ENCODE measurements at regions not wholly inside any gene's neighbourhood (a gene's known extent, or its start where the extent isn't known, plus 50 kb on each side); places are given as distances from the start of the nearest gene placed in this dataset.

GRCh38 chr6:69594405-69594804 is 202.4 kb downstream of the LMBRD1 start:
- Histone ChIP-seq H3K36me3 (ENCODE audit: insufficient read depth, low read length) (no peaks in the 10 kb centered on the region), H3K9me3 (ENCODE audit: low read length) (no peaks in the 10 kb centered on the region), H4K20me1 (ENCODE audit: insufficient read depth, low read length) (no peaks in the 10 kb centered on the region), H3K9me2 (ENCODE audit: insufficient read depth, low read length) (no peaks in the 10 kb centered on the region), H3K4me2 (ENCODE audit: low read length) (no peak overlapping the region), H3K79me2 (ENCODE audit: insufficient read depth, low read depth, low read length) (no peaks in the 10 kb centered on the region), H3K27ac (ENCODE audit: low read depth, low read length, poor library complexity, severe bottlenecking) (no peak overlapping the region), H3K4me3 (ENCODE audit: low read depth, low read length, poor library complexity, severe bottlenecking) (no peak overlapping the region), H3K4me1 (ENCODE audit: insufficient read depth, low read length, poor library complexity, severe bottlenecking) (no peaks in the 10 kb centered on the region), H2AFZ (ENCODE audit: low read length) (no peak overlapping the region)
- DNase-seq (ENCODE audit: low spot score), result no peak
- intact Hi-C loops (cut with micrococcal nuclease; ENCODE audit: unreplicated experiment), result no loop called here
- ChIA-PET CTCF (ENCODE audit: unreplicated experiment) (no interaction called here), POLR2A (no interaction called here)
- no peak for TF ChIP-seq CTCF (conservative IDR thresholded peaks at IDR 0.05; ENCODE audit: low read length)
- no peak for TF ChIP-seq EZH2phosphoT487 (IDR thresholded peaks at IDR 0.05; ENCODE audit: borderline replicate concordance, low read depth, low read length)
- BruUV-seq (replicated peaks), result no TSS peak

- DNase-seq (ENCODE audit: low spot score), result no peak
- Histone ChIP-seq H3K4me3 (ENCODE audit: low read depth, low read length, poor library complexity, severe bottlenecking) (no peak overlapping the region), H3K79me2 (ENCODE audit: insufficient read depth, low read depth, low read length) (no peaks in the 10 kb centered on the region), H4K20me1 (ENCODE audit: insufficient read depth, low read length) (no peaks in the 10 kb centered on the region), H3K36me3 (ENCODE audit: insufficient read depth, low read length) (no peaks in the 10 kb centered on the region), H3K9me3 (ENCODE audit: low read length) (no peaks in the 10 kb centered on the region), H3K9me2 (ENCODE audit: insufficient read depth, low read length) (no peaks in the 10 kb centered on the region), H3K4me1 (ENCODE audit: insufficient read depth, low read length, poor library complexity, severe bottlenecking) (no peaks in the 10 kb centered on the region), H3K27ac (ENCODE audit: low read depth, low read length, poor library complexity, severe bottlenecking) (no peak overlapping the region), H2AFZ (ENCODE audit: low read length) (no peak overlapping the region), H3K4me2 (ENCODE audit: low read length) (no peak overlapping the region)
- TF ChIP-seq EZH2phosphoT487 (IDR thresholded peaks at IDR 0.05; ENCODE audit: borderline replicate concordance, low read depth, low read length) (no peak), CTCF (conservative IDR thresholded peaks at IDR 0.05; ENCODE audit: low read length) (no peak)
- ChIA-PET CTCF (ENCODE audit: unreplicated experiment) (no interaction called here), POLR2A (no interaction called here)
- no TSS peak for BruUV-seq (replicated peaks)
- intact Hi-C loops (cut with micrococcal nuclease; ENCODE audit: unreplicated experiment), result no loop called here
Observed at GRCh38 chr6:69593706-69594105, 203.1 kb downstream of the LMBRD1 start.

GRCh38 chr6:69589626-69590025 is 207.2 kb downstream of the LMBRD1 start:
- H3K9me2 ChIP-seq (ENCODE audit: insufficient read depth, low read length), result no peaks in the 10 kb centered on the region
- no peak overlapping the region for H3K4me2 ChIP-seq (ENCODE audit: low read length)
- DNase-seq (ENCODE audit: low spot score), result no peak
- no peaks in the 10 kb centered on the region for H3K79me2 ChIP-seq (ENCODE audit: insufficient read depth, low read depth, low read length)
- no TSS peak for BruUV-seq (replicated peaks)
- no peak overlapping the region for H3K27ac ChIP-seq (ENCODE audit: low read depth, low read length, poor library complexity, severe bottlenecking)
- CTCF ChIA-PET (ENCODE audit: unreplicated experiment), result no interaction called here
- H3K36me3 ChIP-seq (ENCODE audit: insufficient read depth, low read length), result no peaks in the 10 kb centered on the region
- intact Hi-C loops (cut with micrococcal nuclease; ENCODE audit: unreplicated experiment), result no loop called here
- H3K4me3 ChIP-seq (ENCODE audit: low read depth, low read length, poor library complexity, severe bottlenecking), result no peak overlapping the region
- POLR2A ChIA-PET, result interaction anchor here (0.7 kb wide), 2 partner anchors 202 to 775 kb away, joined by 3 read pairs; no protein-coding TSS in a partner anchor
- no peaks in the 10 kb centered on the region for H3K4me1 ChIP-seq (ENCODE audit: insufficient read depth, low read length, poor library complexity, severe bottlenecking)
- TF ChIP-seq CTCF (conservative IDR thresholded peaks at IDR 0.05; ENCODE audit: low read length) (no peak), EZH2phosphoT487 (IDR thresholded peaks at IDR 0.05; ENCODE audit: borderline replicate concordance, low read depth, low read length) (no peak)
- no peaks in the 10 kb centered on the region for H4K20me1 ChIP-seq (ENCODE audit: insufficient read depth, low read length)
- H3K9me3 ChIP-seq (ENCODE audit: low read length), result no peaks in the 10 kb centered on the region
- no peak overlapping the region for H2AFZ ChIP-seq (ENCODE audit: low read length)
